T-helper 17 cell (primary cell): ENCODE measurements at regions not wholly inside any gene's neighbourhood (a gene's known extent, or its start where the extent isn't known, plus 50 kb on each side); places are given as distances from the start of the nearest gene placed in this dataset.

Source experiments
- ATAC-seq: fragments of 150-1000 bp; cut with Tn5 transposase; 2 replicates; pipeline ENCODE4 v1.10.0; 2021; ENCODE audit warnings: mild to moderate bottlenecking, moderate library complexity
- DNase-seq, 3 donors: peaks; one replicate each; pipeline versions ENCODE4 v3.0.0 to v3.0.0-alpha.2; 2020 to 2021
- H3K9me3 ChIP-seq: one replicate; pipeline ENCODE4 v1.7.0; 2013; ENCODE audit warnings: low read length, mild to moderate bottlenecking; ENCODE audit not compliant: control insufficient read depth, poor library complexity, severe bottlenecking
- H3K27ac Mint-ChIP-seq: one replicate; pipeline ENCODE4 v1.8.0; 2022; ENCODE audit warnings: mild to moderate bottlenecking, moderate library complexity, mixed read lengths
- H3K27me3 Mint-ChIP-seq: one replicate; pipeline ENCODE4 v1.8.0; 2022; ENCODE audit warnings: mixed read lengths
- H3K36me3 Mint-ChIP-seq: one replicate; pipeline ENCODE4 v1.8.0; 2022; ENCODE audit warnings: low read depth, mixed read lengths
- H3K4me1 Mint-ChIP-seq: one replicate; pipeline ENCODE4 v1.8.0; 2022; ENCODE audit warnings: mild to moderate bottlenecking, mixed read lengths
- H3K4me3 Mint-ChIP-seq: one replicate; pipeline ENCODE4 v1.8.0; 2022; ENCODE audit warnings: mild to moderate bottlenecking, moderate library complexity, mixed read lengths

GRCh38 chr1:59008599-59009347 lies 224.9 kb upstream of the JUN start:
- Mint-ChIP-seq H3K36me3 (no peaks in the 10 kb centered on the region), H3K27me3 (peaks cover 26% of the 10 kb centered on the region), H3K4me1 (peaks cover 15% of the 10 kb centered on the region), H3K4me3 (no peak overlapping the region), H3K27ac (no peak overlapping the region)
- DNase-seq: no peak
- no peak for ATAC-seq
- no peaks in the 10 kb centered on the region for H3K9me3 ChIP-seq

- no peaks in the 10 kb centered on the region for H3K36me3 Mint-ChIP-seq
- no peak for ATAC-seq
- H3K27me3 Mint-ChIP-seq: peaks cover 26% of the 10 kb centered on the region
These were observed 227.8 kb upstream of the JUN start for GRCh38 chr1:59011663-59012062.

GRCh38 chr1:59012378-59012777 lies 228.5 kb upstream of the JUN start:
- no peak for ATAC-seq
- DNase-seq: no peak
- Mint-ChIP-seq H3K36me3 (no peaks in the 10 kb centered on the region), H3K4me3 (no peak overlapping the region), H3K27me3 (peaks cover 20% of the 10 kb centered on the region), H3K4me1 (peaks cover 5% of the 10 kb centered on the region), H3K27ac (no peak overlapping the region)
- no peaks in the 10 kb centered on the region for H3K9me3 ChIP-seq

More at GRCh38 chr1:59011663-59012062, 227.8 kb upstream of the JUN start:
- no peak for DNase-seq
- H3K27ac Mint-ChIP-seq: no peak overlapping the region
- no peaks in the 10 kb centered on the region for H3K9me3 ChIP-seq
- peaks cover 5% of the 10 kb centered on the region for H3K4me1 Mint-ChIP-seq
- H3K4me3 Mint-ChIP-seq: no peak overlapping the region

- H3K4me1 Mint-ChIP-seq: peaks cover 5% of the 10 kb centered on the region
- H3K27ac Mint-ChIP-seq: no peak overlapping the region
- peaks cover 19% of the 10 kb centered on the region for H3K27me3 Mint-ChIP-seq
These were observed 229.6 kb upstream of the JUN start for GRCh38 chr1:59013276-59013927.

GRCh38 chr1:59013928-59014279 lies 230.1 kb upstream of the JUN start:
- peaks cover 2% of the 10 kb centered on the region for H3K36me3 Mint-ChIP-seq
- peaks cover 5% of the 10 kb centered on the region for H3K4me1 Mint-ChIP-seq
- no peaks in the 10 kb centered on the region for H3K9me3 ChIP-seq
- no peak overlapping the region for H3K27ac Mint-ChIP-seq
- ATAC-seq (no peak), DNase-seq (no peak)
- no peak overlapping the region for H3K4me3 Mint-ChIP-seq
- peaks cover 19% of the 10 kb centered on the region for H3K27me3 Mint-ChIP-seq

More at GRCh38 chr1:59013276-59013927, 229.6 kb upstream of the JUN start:
- no peaks in the 10 kb centered on the region for H3K9me3 ChIP-seq
- DNase-seq (no peak), ATAC-seq (no peak)
- no peak overlapping the region for H3K4me3 Mint-ChIP-seq
- H3K36me3 Mint-ChIP-seq: peaks cover 2% of the 10 kb centered on the region

GRCh38 chr1:59014827-59015226 lies 231.0 kb upstream of the JUN start:
- Mint-ChIP-seq H3K27ac (no peak overlapping the region), H3K36me3 (peaks cover 2% of the 10 kb centered on the region), H3K4me1 (peaks cover 6% of the 10 kb centered on the region), H3K27me3 (peaks cover 19% of the 10 kb centered on the region), H3K4me3 (no peak overlapping the region)
- no peaks in the 10 kb centered on the region for H3K9me3 ChIP-seq
- DNase-seq: no peak
- ATAC-seq: no peak

- DNase-seq (no peak), ATAC-seq (no peak)
- Mint-ChIP-seq H3K4me3 (no peak overlapping the region), H3K4me1 (peaks cover 15% of the 10 kb centered on the region), H3K36me3 (peaks cover 2% of the 10 kb centered on the region), H3K27me3 (peaks cover 15% of the 10 kb centered on the region), H3K27ac (no peak overlapping the region)
- no peaks in the 10 kb centered on the region for H3K9me3 ChIP-seq
These were observed 231.9 kb upstream of the JUN start for GRCh38 chr1:59015708-59016107.

GRCh38 chr1:59016390-59016789 lies 232.5 kb upstream of the JUN start:
- Mint-ChIP-seq H3K27ac (no peak overlapping the region), H3K27me3 (peaks cover 8% of the 10 kb centered on the region), H3K4me1 (peaks cover 15% of the 10 kb centered on the region), H3K4me3 (no peak overlapping the region), H3K36me3 (peaks cover 2% of the 10 kb centered on the region)
- H3K9me3 ChIP-seq: no peaks in the 10 kb centered on the region
- no peak for DNase-seq
- ATAC-seq: no peak

GRCh38 chr1:59017501-59018231 lies 233.8 kb upstream of the JUN start:
- Mint-ChIP-seq H3K4me3 (no peak overlapping the region), H3K27me3 (peaks cover 4% of the 10 kb centered on the region), H3K4me1 (peaks cover 14% of the 10 kb centered on the region), H3K36me3 (peaks cover 2% of the 10 kb centered on the region), H3K27ac (no peak overlapping the region)
- H3K9me3 ChIP-seq: no peaks in the 10 kb centered on the region
- DNase-seq (no peak), ATAC-seq (no peak)

- H3K4me1 Mint-ChIP-seq: peaks cover 18% of the 10 kb centered on the region
- no peak overlapping the region for H3K27ac Mint-ChIP-seq
- no peak overlapping the region for H3K4me3 Mint-ChIP-seq
- ATAC-seq (no peak), DNase-seq (no peak)
- peaks cover 2% of the 10 kb centered on the region for H3K36me3 Mint-ChIP-seq
- no peaks in the 10 kb centered on the region for H3K9me3 ChIP-seq
- no peaks in the 10 kb centered on the region for H3K27me3 Mint-ChIP-seq
These were observed 234.6 kb upstream of the JUN start for GRCh38 chr1:59018446-59018845.

GRCh38 chr1:59018860-59019259 lies 235.0 kb upstream of the JUN start:
- H3K9me3 ChIP-seq: no peaks in the 10 kb centered on the region
- H3K36me3 Mint-ChIP-seq: peaks cover 2% of the 10 kb centered on the region
- ATAC-seq (no peak), DNase-seq (no peak)
- H3K27ac Mint-ChIP-seq: peak overlapping the region; percentile 89
- no peaks in the 10 kb centered on the region for H3K27me3 Mint-ChIP-seq
- H3K4me1 Mint-ChIP-seq: peaks cover 18% of the 10 kb centered on the region
- H3K4me3 Mint-ChIP-seq: no peak overlapping the region

GRCh38 chr1:59020151-59020997 lies 236.5 kb upstream of the JUN start:
- peak overlapping the region; percentile 89 for H3K27ac Mint-ChIP-seq
- H3K27me3 Mint-ChIP-seq: no peaks in the 10 kb centered on the region
- peak overlapping the region; percentile 88 for H3K4me3 Mint-ChIP-seq
- DNase-seq (no peak), ATAC-seq (peak; percentile 88)
- no peaks in the 10 kb centered on the region for H3K9me3 ChIP-seq
- peaks cover 2% of the 10 kb centered on the region for H3K36me3 Mint-ChIP-seq
- peaks cover 16% of the 10 kb centered on the region for H3K4me1 Mint-ChIP-seq

- no peaks in the 10 kb centered on the region for H3K9me3 ChIP-seq
- no peak overlapping the region for H3K4me3 Mint-ChIP-seq
- DNase-seq (no peak), ATAC-seq (no peak)
- peaks cover 2% of the 10 kb centered on the region for H3K36me3 Mint-ChIP-seq
- no peaks in the 10 kb centered on the region for H3K27me3 Mint-ChIP-seq
- peaks cover 16% of the 10 kb centered on the region for H3K4me1 Mint-ChIP-seq
- H3K27ac Mint-ChIP-seq: peak overlapping the region; percentile 32
These were observed 238.4 kb upstream of the JUN start for GRCh38 chr1:59022199-59022598.
